Left ventricle myocardium inferior (tissue), 1 donor: ENCODE measurements at regions not wholly inside any gene's neighbourhood (a gene's known extent, or its start where the extent isn't known, plus 50 kb on each side); places are given as distances from the start of the nearest gene placed in this dataset.

Experiments
- DNase-seq: peaks from one replicate; pipeline ENCODE4 v3.0.0-alpha.2; 2020
- H3K27ac ChIP-seq: fragments of 200-600 bp; replicated peaks from 2 replicates; pipeline ENCODE4 v1.8.0; 2021
- H3K27me3 ChIP-seq: fragments of 200-600 bp; 2 replicates; pipeline ENCODE4 v1.8.0; 2021; ENCODE audit warnings: low read depth
- H3K36me3 ChIP-seq: fragments of 200-600 bp; 2 replicates; pipeline ENCODE4 v1.8.0; 2021
- H3K4me1 ChIP-seq: fragments of 200-600 bp; 2 replicates; pipeline ENCODE4 v1.8.0; 2021
- H3K4me3 ChIP-seq: fragments of 200-600 bp; 2 replicates; pipeline ENCODE4 v1.8.0; 2021; ENCODE audit warnings: mild to moderate bottlenecking, moderate library complexity
- H3K9me3 ChIP-seq: fragments of 200-600 bp; replicated peaks from 2 replicates; pipeline ENCODE4 v1.8.0; 2021
- CTCF ChIP-seq: fragments of 200-600 bp; IDR thresholded peaks from 2 replicates; pipeline ENCODE4 v1.8.0; 2021; ENCODE audit warnings: antibody characterized with exemption, mild to moderate bottlenecking, borderline replicate concordance
- intact Hi-C: fragments of 100-400 bp; cut with micrococcal nuclease; formaldehyde crosslinking; loops from one replicate; pipeline ENCODE4 v1.11.0; 2022
- donor health status: DM: no; HTN: yes; CAD: no; lungs with severe emphysema.

- H3K36me3 ChIP-seq, result no peaks in the 10 kb centered on the region
- DNase-seq, result no peak
- intact Hi-C loops, result no loop called here
- no peaks in the 10 kb centered on the region for H3K27me3 ChIP-seq
- H3K27ac ChIP-seq, result no peak overlapping the region
- H3K4me1 ChIP-seq, result peaks cover 13% of the 10 kb centered on the region
- H3K9me3 ChIP-seq, result no peaks in the 10 kb centered on the region
- TF ChIP-seq CTCF, result no peak
- no peak overlapping the region for H3K4me3 ChIP-seq
Observed at GRCh38 chr3:20320489-20320888, 134.5 kb upstream of the SGO1 start.

GRCh38 chr3:20319551-20319950, 133.5 kb upstream of the SGO1 start:
- no peak for DNase-seq
- H3K4me1 ChIP-seq, result peaks cover 13% of the 10 kb centered on the region
- H3K4me3 ChIP-seq, result no peak overlapping the region
- intact Hi-C loops, result no loop called here
- no peaks in the 10 kb centered on the region for H3K9me3 ChIP-seq
- no peak overlapping the region for H3K27ac ChIP-seq
- H3K27me3 ChIP-seq, result no peaks in the 10 kb centered on the region
- TF ChIP-seq CTCF, result no peak
- no peaks in the 10 kb centered on the region for H3K36me3 ChIP-seq

- Histone ChIP-seq H3K9me3 (no peaks in the 10 kb centered on the region), H3K4me1 (peaks cover 13% of the 10 kb centered on the region), H3K27ac (no peak overlapping the region), H3K4me3 (no peak overlapping the region), H3K27me3 (no peaks in the 10 kb centered on the region), H3K36me3 (no peaks in the 10 kb centered on the region)
- intact Hi-C loops, result no loop called here
- TF ChIP-seq CTCF, result no peak
- no peak for DNase-seq
Observed at GRCh38 chr3:20317616-20318015, 131.6 kb upstream of the SGO1 start.

GRCh38 chr3:20316238-20316637, 130.2 kb upstream of the SGO1 start:
- Histone ChIP-seq H3K4me3 (no peak overlapping the region), H3K27ac (no peak overlapping the region), H3K9me3 (no peaks in the 10 kb centered on the region), H3K36me3 (no peaks in the 10 kb centered on the region), H3K4me1 (peaks cover 13% of the 10 kb centered on the region), H3K27me3 (no peaks in the 10 kb centered on the region)
- no peak for TF ChIP-seq CTCF
- no peak for DNase-seq
- intact Hi-C loops, result no loop called here

GRCh38 chr3:20310629-20311028, 124.6 kb upstream of the SGO1 start:
- H3K4me3 ChIP-seq, result no peak overlapping the region
- H3K9me3 ChIP-seq, result no peaks in the 10 kb centered on the region
- DNase-seq, result peak; percentile 56
- H3K27ac ChIP-seq, result peak overlapping the region; percentile 49
- intact Hi-C loops, result no loop called here
- no peaks in the 10 kb centered on the region for H3K4me1 ChIP-seq
- H3K27me3 ChIP-seq, result no peaks in the 10 kb centered on the region
- no peak for TF ChIP-seq CTCF
- H3K36me3 ChIP-seq, result no peaks in the 10 kb centered on the region

- no peak for TF ChIP-seq CTCF
- no peak overlapping the region for H3K27ac ChIP-seq
- no peak overlapping the region for H3K4me3 ChIP-seq
- intact Hi-C loops, result no loop called here
- H3K9me3 ChIP-seq, result no peaks in the 10 kb centered on the region
- no peaks in the 10 kb centered on the region for H3K4me1 ChIP-seq
- H3K36me3 ChIP-seq, result no peaks in the 10 kb centered on the region
- DNase-seq, result no peak
- H3K27me3 ChIP-seq, result no peaks in the 10 kb centered on the region
Observed at GRCh38 chr3:20307383-20307782, 121.4 kb upstream of the SGO1 start.
